HL-60 (cell line): ENCODE measurements at regions not wholly inside any gene's neighbourhood (a gene's known extent, or its start where the extent isn't known, plus 50 kb on each side); places are given as distances from the start of the nearest gene placed in this dataset.

ENCODE experiments used
- DNase-seq, 2 experiments: peaks; one replicate each; pipeline ENCODE4 v3.0.0-alpha.2; 2010 to 2020; ENCODE audit warnings: low read depth in 1 of 2, low spot score in 1 of 2
- H3K27ac ChIP-seq: fragments of 250-450 bp; sonication (Bioruptor Pico); replicated peaks from 2 replicates; pipeline ENCODE4 v1.5.1; 2020; ENCODE audit warnings: mild to moderate bottlenecking, moderate library complexity
- H3K27me3 ChIP-seq: fragments of 250-450 bp; sonication (Bioruptor Pico); 2 replicates; pipeline ENCODE4 v1.5.1; 2021; ENCODE audit warnings: mild to moderate bottlenecking, moderate library complexity; ENCODE audit not compliant: insufficient read depth, poor library complexity, severe bottlenecking
- H3K4me3 ChIP-seq: replicated peaks from 2 replicates; pipeline ENCODE4 v1.5.1; 2011; ENCODE audit warnings: mild to moderate bottlenecking, control low read depth, low read length; ENCODE audit not compliant: insufficient read depth
- GABPA ChIP-seq: IDR thresholded peaks from 2 replicates; pipeline ENCODE4 v1.6.1; 2012; ENCODE audit warnings: low read depth
- POLR2AphosphoS5 ChIP-seq: IDR thresholded peaks from 2 replicates; pipeline ENCODE4 v1.6.1; 2012; ENCODE audit warnings: low read depth
- SPI1 ChIP-seq: IDR thresholded peaks from 2 replicates; pipeline ENCODE4 v1.6.1; 2012; ENCODE audit warnings: low read depth, mild to moderate bottlenecking, borderline replicate concordance
- TF ChIP-seq, protein P1 (sequence below): IDR thresholded peaks from 2 replicates; pipeline ENCODE4 v1.6.1; 2012; ENCODE audit warnings: low read depth; ENCODE audit not compliant: insufficient replicate concordance
- TF ChIP-seq, protein P2 (sequence below): IDR thresholded peaks from one replicate; pipeline ENCODE4 v1.5.1; 2011; ENCODE audit warnings: low read length, control low read depth, inconsistent platforms; ENCODE audit not compliant: insufficient read depth

DNA sequence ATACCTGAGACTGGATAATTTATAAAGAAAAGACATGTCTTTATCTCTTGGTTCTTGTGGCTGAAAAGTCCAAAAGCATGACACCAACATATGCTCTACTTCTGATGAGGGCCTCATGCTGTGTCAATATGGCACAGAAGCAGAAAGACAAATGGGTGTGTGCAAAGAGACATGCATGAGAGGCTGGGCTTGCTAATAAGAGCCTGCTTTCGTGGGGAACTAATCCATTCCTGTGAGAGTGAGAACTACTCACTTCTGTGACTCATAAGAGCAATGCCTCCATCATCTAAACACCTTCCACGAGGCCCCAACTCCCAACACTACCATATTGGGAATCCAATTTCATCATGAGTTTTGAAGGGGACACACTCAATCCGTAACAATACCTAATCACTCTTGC, 340.0 kb upstream of the DUSP10 start:
- Histone ChIP-seq H3K4me3 (no peak overlapping the region), H3K27ac (no peak overlapping the region), H3K27me3 (no peaks in the 10 kb centered on the region)
- TF ChIP-seq, protein P1, sequence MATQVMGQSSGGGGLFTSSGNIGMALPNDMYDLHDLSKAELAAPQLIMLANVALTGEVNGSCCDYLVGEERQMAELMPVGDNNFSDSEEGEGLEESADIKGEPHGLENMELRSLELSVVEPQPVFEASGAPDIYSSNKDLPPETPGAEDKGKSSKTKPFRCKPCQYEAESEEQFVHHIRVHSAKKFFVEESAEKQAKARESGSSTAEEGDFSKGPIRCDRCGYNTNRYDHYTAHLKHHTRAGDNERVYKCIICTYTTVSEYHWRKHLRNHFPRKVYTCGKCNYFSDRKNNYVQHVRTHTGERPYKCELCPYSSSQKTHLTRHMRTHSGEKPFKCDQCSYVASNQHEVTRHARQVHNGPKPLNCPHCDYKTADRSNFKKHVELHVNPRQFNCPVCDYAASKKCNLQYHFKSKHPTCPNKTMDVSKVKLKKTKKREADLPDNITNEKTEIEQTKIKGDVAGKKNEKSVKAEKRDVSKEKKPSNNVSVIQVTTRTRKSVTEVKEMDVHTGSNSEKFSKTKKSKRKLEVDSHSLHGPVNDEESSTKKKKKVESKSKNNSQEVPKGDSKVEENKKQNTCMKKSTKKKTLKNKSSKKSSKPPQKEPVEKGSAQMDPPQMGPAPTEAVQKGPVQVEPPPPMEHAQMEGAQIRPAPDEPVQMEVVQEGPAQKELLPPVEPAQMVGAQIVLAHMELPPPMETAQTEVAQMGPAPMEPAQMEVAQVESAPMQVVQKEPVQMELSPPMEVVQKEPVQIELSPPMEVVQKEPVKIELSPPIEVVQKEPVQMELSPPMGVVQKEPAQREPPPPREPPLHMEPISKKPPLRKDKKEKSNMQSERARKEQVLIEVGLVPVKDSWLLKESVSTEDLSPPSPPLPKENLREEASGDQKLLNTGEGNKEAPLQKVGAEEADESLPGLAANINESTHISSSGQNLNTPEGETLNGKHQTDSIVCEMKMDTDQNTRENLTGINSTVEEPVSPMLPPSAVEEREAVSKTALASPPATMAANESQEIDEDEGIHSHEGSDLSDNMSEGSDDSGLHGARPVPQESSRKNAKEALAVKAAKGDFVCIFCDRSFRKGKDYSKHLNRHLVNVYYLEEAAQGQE: no peak
- TF ChIP-seq GABPA (no peak), SPI1 (no peak), POLR2AphosphoS5 (no peak)
- TF ChIP-seq, protein P2, sequence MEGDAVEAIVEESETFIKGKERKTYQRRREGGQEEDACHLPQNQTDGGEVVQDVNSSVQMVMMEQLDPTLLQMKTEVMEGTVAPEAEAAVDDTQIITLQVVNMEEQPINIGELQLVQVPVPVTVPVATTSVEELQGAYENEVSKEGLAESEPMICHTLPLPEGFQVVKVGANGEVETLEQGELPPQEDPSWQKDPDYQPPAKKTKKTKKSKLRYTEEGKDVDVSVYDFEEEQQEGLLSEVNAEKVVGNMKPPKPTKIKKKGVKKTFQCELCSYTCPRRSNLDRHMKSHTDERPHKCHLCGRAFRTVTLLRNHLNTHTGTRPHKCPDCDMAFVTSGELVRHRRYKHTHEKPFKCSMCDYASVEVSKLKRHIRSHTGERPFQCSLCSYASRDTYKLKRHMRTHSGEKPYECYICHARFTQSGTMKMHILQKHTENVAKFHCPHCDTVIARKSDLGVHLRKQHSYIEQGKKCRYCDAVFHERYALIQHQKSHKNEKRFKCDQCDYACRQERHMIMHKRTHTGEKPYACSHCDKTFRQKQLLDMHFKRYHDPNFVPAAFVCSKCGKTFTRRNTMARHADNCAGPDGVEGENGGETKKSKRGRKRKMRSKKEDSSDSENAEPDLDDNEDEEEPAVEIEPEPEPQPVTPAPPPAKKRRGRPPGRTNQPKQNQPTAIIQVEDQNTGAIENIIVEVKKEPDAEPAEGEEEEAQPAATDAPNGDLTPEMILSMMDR: no peak
- no peak for DNase-seq

DNA sequence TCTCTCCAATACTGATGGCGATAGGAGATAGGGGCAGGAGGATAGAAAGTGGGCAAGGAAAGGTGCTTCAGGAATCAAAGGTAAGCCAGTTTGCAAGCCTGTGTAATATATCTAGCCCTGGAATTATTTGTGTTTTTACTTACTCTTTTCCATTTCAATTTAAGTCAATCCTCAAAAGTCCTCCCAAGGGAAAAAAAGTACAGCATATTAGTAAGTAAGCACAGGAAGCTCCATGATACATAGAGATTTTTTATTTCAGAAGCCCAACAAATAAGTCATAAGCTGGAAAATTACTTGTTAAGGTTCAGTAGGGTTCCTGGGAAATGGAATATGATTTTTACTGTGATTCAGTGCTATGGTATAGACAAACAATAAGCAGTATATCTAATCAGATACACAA, 337.7 kb upstream of the DUSP10 start:
- no peak overlapping the region for H3K4me3 ChIP-seq
- TF ChIP-seq, protein P1: no peak
- TF ChIP-seq SPI1 (no peak), GABPA (no peak), POLR2AphosphoS5 (no peak)
- TF ChIP-seq, protein P2: no peak
- no peaks in the 10 kb centered on the region for H3K27me3 ChIP-seq
- no peak for DNase-seq
- no peak overlapping the region for H3K27ac ChIP-seq

DNA sequence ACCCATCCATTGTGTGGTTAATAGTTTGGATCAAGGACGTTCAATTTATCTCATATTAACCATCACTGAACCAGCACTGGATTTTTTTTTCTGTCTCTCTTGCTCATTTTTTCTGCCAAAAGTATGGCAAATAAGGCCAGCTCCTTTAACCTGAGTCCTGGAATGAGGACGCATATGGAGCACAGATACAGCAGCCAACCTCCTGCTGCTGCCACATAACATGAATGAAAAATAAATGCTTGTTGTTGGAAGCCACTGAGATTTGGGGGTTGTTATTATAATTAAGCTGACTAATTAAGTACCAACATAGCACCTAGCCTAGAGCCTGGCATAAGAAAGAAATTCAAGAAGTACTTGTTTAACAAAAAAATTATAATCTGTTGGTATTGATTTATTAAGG, 335.3 kb upstream of the DUSP10 start:
- Histone ChIP-seq H3K27ac (no peak overlapping the region), H3K27me3 (no peaks in the 10 kb centered on the region), H3K4me3 (no peak overlapping the region)
- no peak for DNase-seq
- TF ChIP-seq, protein P1: no peak
- TF ChIP-seq POLR2AphosphoS5 (no peak), SPI1 (no peak), GABPA (no peak)
- TF ChIP-seq, protein P2: no peak
